ENCODE measurements at regions not wholly inside any gene's neighbourhood (a gene's known extent, or its start where the extent isn't known, plus 50 kb on each side); places are given as distances from the start of the nearest gene placed in this dataset.

DNA sequence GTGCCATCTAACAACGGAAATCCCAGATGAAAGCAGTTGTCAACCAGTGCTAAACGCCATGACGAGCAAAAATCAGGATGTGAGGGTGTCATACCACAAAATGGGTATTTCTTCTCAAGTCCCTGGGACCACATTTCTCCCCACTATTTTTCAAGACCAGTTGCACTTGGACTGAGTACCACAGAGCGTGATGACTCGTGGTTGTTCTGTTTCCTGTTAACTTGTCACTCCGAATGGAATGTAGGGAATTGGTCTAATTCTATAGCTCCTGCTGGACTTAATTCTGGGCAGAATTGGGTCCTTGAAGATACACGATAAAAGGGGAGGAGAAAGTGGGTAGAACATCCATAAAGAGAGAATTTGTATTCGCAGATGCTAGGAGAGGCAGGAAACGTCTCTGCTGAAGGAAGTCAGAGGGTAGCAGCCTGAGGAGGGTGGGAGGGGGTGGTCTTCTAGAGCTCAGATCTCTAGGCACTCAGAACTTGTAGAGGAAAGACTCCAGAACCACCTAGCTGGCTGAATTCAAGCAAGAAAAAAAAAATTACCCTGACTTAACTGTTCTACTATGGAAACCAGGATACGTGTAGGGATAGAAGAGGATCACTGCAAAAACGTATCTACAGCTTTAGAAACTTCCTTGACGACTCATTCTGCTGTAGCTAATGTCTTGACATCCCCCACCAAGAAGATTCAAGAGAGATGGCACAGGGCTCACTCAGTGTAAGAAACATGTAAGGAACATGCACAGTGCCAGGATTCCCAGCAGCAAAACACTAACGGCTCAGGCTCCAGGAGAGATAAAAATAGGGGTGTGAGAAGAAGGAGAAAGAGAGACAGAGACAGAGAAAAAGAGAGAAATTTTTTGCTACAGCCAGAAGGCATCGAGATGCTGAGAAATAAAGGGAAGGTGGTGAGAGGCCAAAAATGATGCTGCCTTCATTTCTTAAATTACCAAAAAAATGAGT is 494.7 kb downstream of the CD83 start:
- TF ChIP-seq SNAI2 (CRISPR knock-in tag; IDR thresholded peaks at IDR 0.05) (no peak), TCF4 (CRISPR knock-in tag; IDR thresholded peaks at IDR 0.05; ENCODE audit: borderline replicate concordance) (no peak), OSR1 (CRISPR knock-in tag; IDR thresholded peaks at IDR 0.05) (no peak), CSDC2 (CRISPR knock-in tag; IDR thresholded peaks at IDR 0.05) (no peak), ZNF565 (CRISPR knock-in tag; conservative IDR thresholded peaks at IDR 0.05; ENCODE audit: low read depth) (no peak), ZC3H10 (CRISPR knock-in tag; IDR thresholded peaks at IDR 0.05) (no peak), PPARA (CRISPR knock-in tag; IDR thresholded peaks at IDR 0.05; ENCODE audit: borderline replicate concordance) (no peak), RARB (CRISPR knock-in tag; IDR thresholded peaks at IDR 0.05) (no peak)
- TF ChIP-seq, protein P1, sequence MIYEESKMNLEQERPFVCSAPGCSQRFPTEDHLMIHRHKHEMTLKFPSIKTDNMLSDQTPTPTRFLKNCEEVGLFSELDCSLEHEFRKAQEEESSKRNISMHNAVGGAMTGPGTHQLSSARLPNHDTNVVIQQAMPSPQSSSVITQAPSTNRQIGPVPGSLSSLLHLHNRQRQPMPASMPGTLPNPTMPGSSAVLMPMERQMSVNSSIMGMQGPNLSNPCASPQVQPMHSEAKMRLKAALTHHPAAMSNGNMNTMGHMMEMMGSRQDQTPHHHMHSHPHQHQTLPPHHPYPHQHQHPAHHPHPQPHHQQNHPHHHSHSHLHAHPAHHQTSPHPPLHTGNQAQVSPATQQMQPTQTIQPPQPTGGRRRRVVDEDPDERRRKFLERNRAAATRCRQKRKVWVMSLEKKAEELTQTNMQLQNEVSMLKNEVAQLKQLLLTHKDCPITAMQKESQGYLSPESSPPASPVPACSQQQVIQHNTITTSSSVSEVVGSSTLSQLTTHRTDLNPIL (CRISPR knock-in tag; IDR thresholded peaks at IDR 0.05; ENCODE audit: low read depth): no peak
- TF ChIP-seq, protein P2, sequence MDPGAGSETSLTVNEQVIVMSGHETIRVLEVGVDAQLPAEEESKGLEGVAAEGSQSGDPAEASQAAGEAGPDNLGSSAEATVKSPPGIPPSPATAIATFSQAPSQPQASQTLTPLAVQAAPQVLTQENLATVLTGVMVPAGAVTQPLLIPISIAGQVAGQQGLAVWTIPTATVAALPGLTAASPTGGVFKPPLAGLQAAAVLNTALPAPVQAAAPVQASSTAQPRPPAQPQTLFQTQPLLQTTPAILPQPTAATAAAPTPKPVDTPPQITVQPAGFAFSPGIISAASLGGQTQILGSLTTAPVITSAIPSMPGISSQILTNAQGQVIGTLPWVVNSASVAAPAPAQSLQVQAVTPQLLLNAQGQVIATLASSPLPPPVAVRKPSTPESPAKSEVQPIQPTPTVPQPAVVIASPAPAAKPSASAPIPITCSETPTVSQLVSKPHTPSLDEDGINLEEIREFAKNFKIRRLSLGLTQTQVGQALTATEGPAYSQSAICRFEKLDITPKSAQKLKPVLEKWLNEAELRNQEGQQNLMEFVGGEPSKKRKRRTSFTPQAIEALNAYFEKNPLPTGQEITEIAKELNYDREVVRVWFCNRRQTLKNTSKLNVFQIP (CRISPR knock-in tag; IDR thresholded peaks at IDR 0.05; ENCODE audit: borderline replicate concordance, low read depth): no peak
- TF ChIP-seq, protein P3, sequence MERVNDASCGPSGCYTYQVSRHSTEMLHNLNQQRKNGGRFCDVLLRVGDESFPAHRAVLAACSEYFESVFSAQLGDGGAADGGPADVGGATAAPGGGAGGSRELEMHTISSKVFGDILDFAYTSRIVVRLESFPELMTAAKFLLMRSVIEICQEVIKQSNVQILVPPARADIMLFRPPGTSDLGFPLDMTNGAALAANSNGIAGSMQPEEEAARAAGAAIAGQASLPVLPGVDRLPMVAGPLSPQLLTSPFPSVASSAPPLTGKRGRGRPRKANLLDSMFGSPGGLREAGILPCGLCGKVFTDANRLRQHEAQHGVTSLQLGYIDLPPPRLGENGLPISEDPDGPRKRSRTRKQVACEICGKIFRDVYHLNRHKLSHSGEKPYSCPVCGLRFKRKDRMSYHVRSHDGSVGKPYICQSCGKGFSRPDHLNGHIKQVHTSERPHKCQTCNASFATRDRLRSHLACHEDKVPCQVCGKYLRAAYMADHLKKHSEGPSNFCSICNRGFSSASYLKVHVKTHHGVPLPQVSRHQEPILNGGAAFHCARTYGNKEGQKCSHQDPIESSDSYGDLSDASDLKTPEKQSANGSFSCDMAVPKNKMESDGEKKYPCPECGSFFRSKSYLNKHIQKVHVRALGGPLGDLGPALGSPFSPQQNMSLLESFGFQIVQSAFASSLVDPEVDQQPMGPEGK (CRISPR knock-in tag; IDR thresholded peaks at IDR 0.05; ENCODE audit: borderline replicate concordance): no peak
